IMR-90 (cell line): ENCODE measurements at regions not wholly inside any gene's neighbourhood (a gene's known extent, or its start where the extent isn't known, plus 50 kb on each side); places are given as distances from the start of the nearest gene placed in this dataset.

ENCODE experiments used
- ATAC-seq: fragments of 200-7000 bp; cut with Tn5 transposase; 2 replicates; pipeline ENCODE4 v1.9.1; 2020; ENCODE audit warnings: low read depth, mild to moderate bottlenecking, moderate library complexity
- BruUV-seq: library from RNA; stranded (reverse); fragments of 400-500 nt; replicated peaks from 2 replicates; lab custom pipeline; 2021; lab: Mats Ljungman, UMichigan
- CTCF ChIA-PET: fragments of 300-600 bp; formaldehyde crosslinking; extraction: SDS; loops from one replicate; lab custom pipeline; 2021; ENCODE audit warnings: antibody characterized with exemption; lab: Yijun Ruan, JAX
- POLR2A ChIA-PET: fragments of 300-600 bp; sonication (Branson Sonifier 250); formaldehyde crosslinking; loops from one replicate; lab custom pipeline; 2022; ENCODE audit warnings: antibody characterized with exemption; ENCODE audit not compliant: unreplicated experiment; lab: Charles Lee
- DNase-seq: peaks from one replicate; pipeline ENCODE4 v3.0.0; 2013
- H2AFZ ChIP-seq: replicated peaks from 2 replicates; pipeline ENCODE3; 2013; ENCODE audit warnings: low read length, mild to moderate bottlenecking; ENCODE audit not compliant: poor library complexity
- H2AK5ac ChIP-seq: 2 replicates; pipeline ENCODE4 v1.6.1; 2013; ENCODE audit warnings: low read depth, low read length, inconsistent platforms
- H2AK9ac ChIP-seq: replicated peaks from 2 replicates; pipeline ENCODE3; 2013; ENCODE audit warnings: mild to moderate bottlenecking, low read depth, low read length, moderate library complexity; ENCODE audit not compliant: poor library complexity
- H2BK120ac ChIP-seq: 2 replicates; pipeline ENCODE4 v1.6.1; 2013; ENCODE audit warnings: low read depth, low read length, inconsistent platforms
- H2BK15ac ChIP-seq: 3 replicates; pipeline ENCODE4 v1.6.1; 2013; ENCODE audit warnings: low read depth, low read length, inconsistent platforms
- H2BK20ac ChIP-seq: 2 replicates; pipeline ENCODE4 v1.6.1; 2013; ENCODE audit warnings: low read depth, mild to moderate bottlenecking, inconsistent platforms, low read length, moderate library complexity
- H2BK5ac ChIP-seq: 2 replicates; pipeline ENCODE4 v1.6.1; 2013; ENCODE audit warnings: mild to moderate bottlenecking, low read depth, low read length, inconsistent platforms; ENCODE audit not compliant: poor library complexity, severe bottlenecking
- H3K14ac ChIP-seq: replicated peaks from 2 replicates; pipeline ENCODE4 v1.6.1; 2013; ENCODE audit warnings: low read depth, low read length, inconsistent platforms
- H3K18ac ChIP-seq: 2 replicates; pipeline ENCODE4 v1.6.1; 2013; ENCODE audit warnings: low read depth, low read length, control low read depth
- H3K23ac ChIP-seq: 2 replicates; pipeline ENCODE4 v1.6.1; 2013; ENCODE audit warnings: low read depth, low read length, inconsistent platforms
- H3K27ac ChIP-seq: 2 replicates; pipeline ENCODE4 v1.5.1; 2013; ENCODE audit warnings: mild to moderate bottlenecking, control low read depth, low read length; ENCODE audit not compliant: insufficient read depth
- H3K27me3 ChIP-seq: 2 replicates; pipeline ENCODE4 v1.6.1; 2013; ENCODE audit warnings: low read length; ENCODE audit not compliant: control insufficient read depth, insufficient read depth
- H3K36me3 ChIP-seq: 2 replicates; pipeline ENCODE4 v1.6.1; 2013; ENCODE audit warnings: low read length, mixed read lengths; ENCODE audit not compliant: control insufficient read depth, insufficient read depth
- H3K4ac ChIP-seq: 2 replicates; pipeline ENCODE4 v1.6.1; 2013; ENCODE audit warnings: low read depth, low read length, inconsistent platforms
- H3K4me1 ChIP-seq: 2 replicates; pipeline ENCODE4 v1.6.1; 2013; ENCODE audit warnings: low read length, mixed read lengths; ENCODE audit not compliant: control insufficient read depth, insufficient read depth
- H3K4me2 ChIP-seq: 2 replicates; pipeline ENCODE4 v1.6.1; 2013; ENCODE audit warnings: low read depth, mild to moderate bottlenecking, control low read depth, low read length, moderate library complexity
- H3K4me3 ChIP-seq: 2 replicates; pipeline ENCODE4 v1.5.1; 2013; ENCODE audit warnings: low read depth, mild to moderate bottlenecking, control low read depth, low read length, moderate library complexity; ENCODE audit not compliant: insufficient read depth
- H3K56ac ChIP-seq: 2 replicates; pipeline ENCODE4 v1.6.1; 2013; ENCODE audit warnings: low read length, inconsistent platforms; ENCODE audit not compliant: insufficient read depth; ENCODE audit errors: extremely low read depth
- H3K79me1 ChIP-seq, 2 experiments: 2 replicates each; pipeline ENCODE4 v1.6.1; 2013; ENCODE audit warnings: low read length in 2 of 2, inconsistent platforms in 1 of 2, low read depth in 1 of 2
- H3K9ac ChIP-seq: 2 replicates; pipeline ENCODE4 v1.6.1; 2013; ENCODE audit warnings: low read depth, low read length, control low read depth
- H3K9me1 ChIP-seq: 2 replicates; pipeline ENCODE4 v1.6.1; 2013; ENCODE audit warnings: low read length, inconsistent platforms; ENCODE audit not compliant: insufficient read depth
- H3K9me3 ChIP-seq: 2 replicates; pipeline ENCODE4 v1.6.1; 2013; ENCODE audit warnings: low read length; ENCODE audit not compliant: control insufficient read depth, insufficient read depth
- H4K20me1 ChIP-seq: 2 replicates; pipeline ENCODE4 v1.6.1; 2013; ENCODE audit warnings: low read length, inconsistent platforms; ENCODE audit not compliant: insufficient read depth
- H4K5ac ChIP-seq: 2 replicates; pipeline ENCODE4 v1.6.1; 2013; ENCODE audit warnings: mild to moderate bottlenecking, low read depth, low read length, control low read depth
- H4K8ac ChIP-seq, 2 experiments: 2 replicates each; pipeline ENCODE4 v1.6.1; 2013; ENCODE audit warnings: low read depth in 2 of 2, low read length in 2 of 2, control low read depth in 1 of 2, inconsistent platforms in 1 of 2
- H4K91ac ChIP-seq: 2 replicates; pipeline ENCODE4 v1.6.1; 2013; ENCODE audit warnings: low read depth, low read length, inconsistent platforms; ENCODE audit not compliant: insufficient read depth
- BHLHE40 ChIP-seq: fragments of 150-350 bp; IDR thresholded peaks from 2 replicates; pipeline ENCODE4 v1.6.1; 2016; ENCODE audit warnings: mild to moderate bottlenecking, low read depth, low read length
- CHD1 ChIP-seq: IDR thresholded peaks from 2 replicates; pipeline ENCODE4 v1.6.1; 2012; ENCODE audit warnings: low read depth, low read length, improper control_type of control experiment
- CTCF ChIP-seq: conservative IDR thresholded peaks from 2 replicates; pipeline ENCODE4 v1.5.1; 2012; ENCODE audit warnings: mild to moderate bottlenecking, low read depth, low read length, improper control_type of control experiment
- ELK1 ChIP-seq: fragments of 150-350 bp; IDR thresholded peaks from 2 replicates; pipeline ENCODE4 v1.6.1; 2016; ENCODE audit warnings: low read depth, mild to moderate bottlenecking, low read length, moderate library complexity, borderline replicate concordance
- MAFK ChIP-seq: IDR thresholded peaks from 2 replicates; pipeline ENCODE4 v1.6.1; 2012; ENCODE audit warnings: low read depth, low read length, improper control_type of control experiment
- MAZ ChIP-seq: IDR thresholded peaks from 2 replicates; pipeline ENCODE4 v1.6.1; 2012; ENCODE audit warnings: low read depth, mild to moderate bottlenecking, low read length, improper control_type of control experiment, moderate library complexity, borderline replicate concordance
- MXI1 ChIP-seq: IDR thresholded peaks from 2 replicates; pipeline ENCODE4 v1.6.1; 2012; ENCODE audit warnings: low read depth, mild to moderate bottlenecking, low read length, moderate library complexity, borderline replicate concordance
- NFE2L2 ChIP-seq: fragments of 150-350 bp; IDR thresholded peaks from 2 replicates; pipeline ENCODE4 v1.6.1; 2016; ENCODE audit warnings: low read depth, mild to moderate bottlenecking, low read length
- RAD21 ChIP-seq: IDR thresholded peaks from 2 replicates; pipeline ENCODE4 v1.6.1; 2012; ENCODE audit warnings: low read length, improper control_type of control experiment
- RCOR1 ChIP-seq: IDR thresholded peaks from 2 replicates; pipeline ENCODE4 v1.6.1; 2012; ENCODE audit warnings: mild to moderate bottlenecking, low read length, improper control_type of control experiment; ENCODE audit not compliant: insufficient replicate concordance
- RFX5 ChIP-seq: IDR thresholded peaks from 2 replicates; pipeline ENCODE4 v1.8.0; 2012; ENCODE audit warnings: low read depth, mild to moderate bottlenecking, low read length, moderate library complexity
- SMC3 ChIP-seq: fragments of 150-350 bp; IDR thresholded peaks from 2 replicates; pipeline ENCODE4 v1.6.1; 2016; ENCODE audit warnings: low read depth, mild to moderate bottlenecking, antibody characterized with exemption, low read length, moderate library complexity
- USF2 ChIP-seq: fragments of 150-350 bp; IDR thresholded peaks from 2 replicates; pipeline ENCODE4 v1.6.1; 2017; ENCODE audit warnings: mild to moderate bottlenecking, antibody characterized with exemption, low read length, low read depth
- WGBS, 2 experiments: methylation state at CpG; one replicate each; pipeline versions ENCODE4 v1.1.5 to v1.1.7; 2013; ENCODE audit warnings: missing lambda C conversion rate in 2 of 2; ENCODE audit not compliant: insufficient read length in 1 of 2; ENCODE audit errors: extremely low coverage in 2 of 2; 5-methylcytosine and 5-hydroxymethylcytosine counted together
- dilution Hi-C: fragments of 300-500 bp; cut with HindIII; formaldehyde crosslinking; loops from one replicate; pipeline ENCODE4 v1.14.3; 2018; ENCODE audit warnings: low sequenced_read_pairs; ENCODE audit not compliant: unreplicated experiment
- in situ Hi-C: fragments of 300-500 bp; cut with MboI; formaldehyde crosslinking; loops from 3 replicates; pipeline ENCODE4 v1.14.3; 2019; ENCODE audit warnings: low sequenced_read_pairs, inconsistent platforms, mixed read lengths
- intact Hi-C: fragments of 100-400 bp; cut with micrococcal nuclease; formaldehyde crosslinking; loops from 2 replicates; pipeline ENCODE4 v1.10.0; 2022

GRCh38 chr5:133756756-133757155 lies 144.4 kb upstream of the FSTL4 start:
- H2AFZ ChIP-seq = no peak overlapping the region
- CTCF ChIA-PET = no interaction called here
- no peak overlapping the region for H3K14ac ChIP-seq
- dilution Hi-C loops = no loop called here
- H3K56ac ChIP-seq = no peak overlapping the region
- no peak overlapping the region for H2BK20ac ChIP-seq
- H2AK5ac ChIP-seq = no peak overlapping the region
- no peak for TF ChIP-seq CHD1
- TF ChIP-seq ELK1 = no peak
- no peak for TF ChIP-seq RAD21
- TF ChIP-seq RFX5 = no peak
- no peak for TF ChIP-seq NFE2L2
- no peak for TF ChIP-seq RCOR1
- TF ChIP-seq USF2 = no peak
- no peak for TF ChIP-seq MAZ
- no peak for TF ChIP-seq CTCF
- TF ChIP-seq MAFK = no peak
- TF ChIP-seq BHLHE40 = no peak
- no peak for TF ChIP-seq MXI1
- no peak for TF ChIP-seq SMC3
- POLR2A ChIA-PET = no interaction called here
- H3K4ac ChIP-seq = no peak overlapping the region
- no peaks in the 10 kb centered on the region for H3K9me3 ChIP-seq
- H4K91ac ChIP-seq = no peak overlapping the region
- no peak overlapping the region for H3K9ac ChIP-seq
- peaks cover 5% of the 10 kb centered on the region for H3K27me3 ChIP-seq
- H2BK5ac ChIP-seq = no peak overlapping the region
- H4K8ac ChIP-seq = no peak overlapping the region
- H3K36me3 ChIP-seq = no peaks in the 10 kb centered on the region
- no peaks in the 10 kb centered on the region for H3K4me1 ChIP-seq
- H3K79me1 ChIP-seq = no peaks in the 10 kb centered on the region
- no peak overlapping the region for H3K4me2 ChIP-seq
- no peaks in the 10 kb centered on the region for H4K20me1 ChIP-seq
- no peaks in the 10 kb centered on the region for H3K9me1 ChIP-seq
- DNase-seq (no peak), ATAC-seq (no peak)
- intact Hi-C loops = loop anchor here (10.0 kb wide), 1 partner anchor 188 kb away; no protein-coding TSS in a partner anchor
- no peak overlapping the region for H4K5ac ChIP-seq
- H2BK15ac ChIP-seq = no peak overlapping the region
- no peak overlapping the region for H3K23ac ChIP-seq
- no peak overlapping the region for H3K18ac ChIP-seq
- in situ Hi-C loops = no loop called here
- H3K27ac ChIP-seq = no peak overlapping the region
- no peak overlapping the region for H2BK120ac ChIP-seq
- 24% methylated on average over 3 of the region's 3 CpGs; no CpG with 5 or more reads in 1 of the 2 experiments for WGBS, 2 experiments
- H3K4me3 ChIP-seq = no peak overlapping the region
- H2AK9ac ChIP-seq = no peak overlapping the region
- BruUV-seq = no TSS peak
